Left lung (tissue), 4 donors: ENCODE measurements at regions not wholly inside any gene's neighbourhood (a gene's known extent, or its start where the extent isn't known, plus 50 kb on each side); places are given as distances from the start of the nearest gene placed in this dataset.

Experiments
- ATAC-seq: fragments of 200-7000 bp; cut with Tn5 transposase; one replicate; pipeline ENCODE4 v1.9.1; 2020; ENCODE audit warnings: moderate library complexity
- DNase-seq, 4 donors: peaks; one replicate each; pipeline ENCODE4 v3.0.0-alpha.2; 2013 to 2020
- H3K27ac ChIP-seq, 2 donors: fragments of 200-600 bp; sonication (generic) in 1 of 2; one replicate each; pipeline versions ENCODE4 v1.5.0 to v1.8.0; 2020 to 2021
- H3K27me3 ChIP-seq, 2 donors: fragments of 200-600 bp; sonication (generic) in 1 of 2; one replicate each; pipeline versions ENCODE4 v1.5.0 to v1.8.0; 2020 to 2021
- H3K36me3 ChIP-seq, 2 donors: fragments of 200-600 bp; sonication (generic) in 1 of 2; one replicate each; pipeline versions ENCODE4 v1.5.0 to v1.8.0; 2020 to 2021
- H3K4me1 ChIP-seq, 2 donors: fragments of 200-600 bp; one replicate each; pipeline ENCODE4 v1.8.0; 2021
- H3K4me3 ChIP-seq, 2 donors: fragments of 200-600 bp; sonication (generic) in 1 of 2; one replicate each; pipeline versions ENCODE4 v1.5.0 to v1.8.0; 2020 to 2021; ENCODE audit warnings: mild to moderate bottlenecking in 1 of 2
- H3K9me3 ChIP-seq, 2 donors: fragments of 200-600 bp; sonication (generic) in 1 of 2; one replicate each; pipeline versions ENCODE4 v1.5.0 to v1.8.0; 2020 to 2021
- CTCF ChIP-seq, 2 donors: fragments of 200-600 bp; sonication (generic) in 1 of 2; IDR thresholded peaks; one replicate each; pipeline versions ENCODE4 v1.5.0 to v1.8.0; 2021; ENCODE audit warnings: antibody characterized with exemption in 2 of 2
- intact Hi-C, 2 donors: fragments of 100-400 bp; cut with DNase I; formaldehyde crosslinking; loops; one replicate each; pipeline versions ENCODE4 v1.11.2 to v1.14.2; 2022
- donor health status: DM: no; HTN: yes; CAD: no.
- donor health status: DM: no; HTN: no; CAD: no.

GRCh38 chrX:15191830-15192229 lies 78.1 kb downstream of the ASB9 start:
- ATAC-seq, result no peak
- no peaks in the 10 kb centered on the region for H3K9me3 ChIP-seq
- TF ChIP-seq CTCF (IDR thresholded peaks at IDR 0.05), result no peak
- no peak for DNase-seq
- H3K4me3 ChIP-seq, result no peak overlapping the region
- no peaks in the 10 kb centered on the region for H3K36me3 ChIP-seq
- intact Hi-C loops, result no loop called here
- H3K27me3 ChIP-seq, result no peaks in the 10 kb centered on the region
- no peaks in the 10 kb centered on the region for H3K4me1 ChIP-seq
- H3K27ac ChIP-seq, result no peak overlapping the region

- intact Hi-C loops, result no loop called here
- Histone ChIP-seq H3K4me1 (no peaks in the 10 kb centered on the region), H3K27ac (no peak overlapping the region), H3K36me3 (no peaks in the 10 kb centered on the region), H3K27me3 (peaks cover 0 to 4% of the 10 kb centered on the region in 2 donors), H3K9me3 (no peaks in the 10 kb centered on the region), H3K4me3 (no peak overlapping the region)
- ATAC-seq (no peak), DNase-seq (no peak)
- TF ChIP-seq CTCF (IDR thresholded peaks at IDR 0.05), result no peak
These were observed 81.8 kb downstream of the ASB9 start for GRCh38 chrX:15188039-15188438.

GRCh38 chrX:15177316-15177715 lies 92.6 kb downstream of the ASB9 start:
- H3K9me3 ChIP-seq, result no peaks in the 10 kb centered on the region
- ATAC-seq (no peak), DNase-seq (no peak)
- H3K4me3 ChIP-seq, result no peak overlapping the region
- TF ChIP-seq CTCF (IDR thresholded peaks at IDR 0.05), result no peak
- H3K4me1 ChIP-seq, result no peaks in the 10 kb centered on the region
- H3K27me3 ChIP-seq, result no peaks in the 10 kb centered on the region
- H3K27ac ChIP-seq, result no peak overlapping the region
- no peaks in the 10 kb centered on the region for H3K36me3 ChIP-seq
- intact Hi-C loops, result no loop called here

GRCh38 chrX:15173411-15173810 lies 96.5 kb downstream of the ASB9 start:
- DNase-seq, result no peak
- H3K27ac ChIP-seq, result no peak overlapping the region
- H3K4me1 ChIP-seq, result no peaks in the 10 kb centered on the region
- TF ChIP-seq CTCF (IDR thresholded peaks at IDR 0.05), result no peak
- no peak for ATAC-seq
- intact Hi-C loops, result no loop called here
- no peaks in the 10 kb centered on the region for H3K9me3 ChIP-seq
- H3K27me3 ChIP-seq, result no peaks in the 10 kb centered on the region
- no peak overlapping the region for H3K4me3 ChIP-seq
- H3K36me3 ChIP-seq, result no peaks in the 10 kb centered on the region

GRCh38 chrX:15170927-15171326 lies 99.0 kb downstream of the ASB9 start:
- H3K27me3 ChIP-seq, result no peaks in the 10 kb centered on the region
- DNase-seq (no peak), ATAC-seq (no peak)
- no peak overlapping the region for H3K27ac ChIP-seq
- no peaks in the 10 kb centered on the region for H3K36me3 ChIP-seq
- intact Hi-C loops, result no loop called here
- H3K4me3 ChIP-seq, result no peak overlapping the region
- TF ChIP-seq CTCF (IDR thresholded peaks at IDR 0.05), result no peak
- H3K9me3 ChIP-seq, result no peaks in the 10 kb centered on the region
- H3K4me1 ChIP-seq, result no peaks in the 10 kb centered on the region
